ENCODE measurements at regions not wholly inside any gene's neighbourhood (a gene's known extent, or its start where the extent isn't known, plus 50 kb on each side); places are given as distances from the start of the nearest gene placed in this dataset.

- TF ChIP-seq NFE2 (CRISPR knock-in tag; IDR thresholded peaks at IDR 0.05) (no peak), CBX5 (CRISPR knock-in tag; IDR thresholded peaks at IDR 0.05; ENCODE audit: borderline replicate concordance) (peak; percentile 95), ZFY (CRISPR knock-in tag; IDR thresholded peaks at IDR 0.05) (peak; percentile 52; the same call in 1 of the 2 replicates), MED13 (CRISPR knock-in tag; IDR thresholded peaks at IDR 0.05) (no peak), HNF4G (IDR thresholded peaks at IDR 0.05; ENCODE audit: borderline replicate concordance, low read depth, low read length) (peak; percentile 95), HNF4G (CRISPR knock-in tag; IDR thresholded peaks at IDR 0.05; ENCODE audit: borderline replicate concordance, low read depth) (peak; percentile 71; the same call in 1 of the 2 replicates), HNF1A (IDR thresholded peaks at IDR 0.05; ENCODE audit: low read depth) (peak; percentile 69), HNF1A (CRISPR knock-in tag; IDR thresholded peaks at IDR 0.05; ENCODE audit: borderline replicate concordance) (peak; percentile 87), TFE3 (CRISPR knock-in tag; IDR thresholded peaks at IDR 0.05) (peak; percentile 56; the same call in 1 of the 2 replicates), SNAPC2 (CRISPR knock-in tag; IDR thresholded peaks at IDR 0.05) (no peak), ZNF800 (CRISPR knock-in tag; IDR thresholded peaks at IDR 0.05) (0 out of 2 replicates have a peak, but pooled peaks have one; percentile 30), SKI (IDR thresholded peaks at IDR 0.05; ENCODE audit: partially characterized antibody) (peak; percentile 80), TBX3 (IDR thresholded peaks at IDR 0.05; ENCODE audit: borderline replicate concordance) (peak; percentile 86; the same call in 1 of the 2 replicates), ZNF704 (CRISPR knock-in tag; IDR thresholded peaks at IDR 0.05; ENCODE audit: borderline replicate concordance) (no peak), AGO2 (optimal IDR thresholded peaks at IDR 0.05; ENCODE audit: low read depth, low read length) (no peak), ELK4 (CRISPR knock-in tag; IDR thresholded peaks at IDR 0.05; ENCODE audit: borderline replicate concordance) (no peak), KDM1A (CRISPR knock-in tag; IDR thresholded peaks at IDR 0.05) (peak; percentile 95), ZNF232 (CRISPR knock-in tag; IDR thresholded peaks at IDR 0.05; ENCODE audit: borderline replicate concordance) (no peak)
Measured at GRCh38 chr17:53924530-53925455, 102.1 kb downstream of the KIF2B start (continued).
